Fibroblast of mammary gland (primary cell): ENCODE measurements at regions not wholly inside any gene's neighbourhood (a gene's known extent, or its start where the extent isn't known, plus 50 kb on each side); places are given as distances from the start of the nearest gene placed in this dataset.

ENCODE experiments used
- DNase-seq: peaks from one replicate; pipeline ENCODE4 v3.0.0-alpha.2; 2010; ENCODE audit warnings: low read depth
- H3K4me3 ChIP-seq: 2 replicates; pipeline ENCODE4 v1.5.1; 2011; ENCODE audit warnings: low read depth, mild to moderate bottlenecking, low read length, moderate library complexity; ENCODE audit not compliant: control insufficient read depth
- TF ChIP-seq, protein P1 (sequence below): conservative IDR thresholded peaks from 2 replicates; pipeline ENCODE4 v1.5.1; 2011; ENCODE audit warnings: low read depth, low read length, inconsistent platforms; ENCODE audit not compliant: control insufficient read depth, insufficient read depth

- DNase-seq: no peak
- TF ChIP-seq, protein P1, sequence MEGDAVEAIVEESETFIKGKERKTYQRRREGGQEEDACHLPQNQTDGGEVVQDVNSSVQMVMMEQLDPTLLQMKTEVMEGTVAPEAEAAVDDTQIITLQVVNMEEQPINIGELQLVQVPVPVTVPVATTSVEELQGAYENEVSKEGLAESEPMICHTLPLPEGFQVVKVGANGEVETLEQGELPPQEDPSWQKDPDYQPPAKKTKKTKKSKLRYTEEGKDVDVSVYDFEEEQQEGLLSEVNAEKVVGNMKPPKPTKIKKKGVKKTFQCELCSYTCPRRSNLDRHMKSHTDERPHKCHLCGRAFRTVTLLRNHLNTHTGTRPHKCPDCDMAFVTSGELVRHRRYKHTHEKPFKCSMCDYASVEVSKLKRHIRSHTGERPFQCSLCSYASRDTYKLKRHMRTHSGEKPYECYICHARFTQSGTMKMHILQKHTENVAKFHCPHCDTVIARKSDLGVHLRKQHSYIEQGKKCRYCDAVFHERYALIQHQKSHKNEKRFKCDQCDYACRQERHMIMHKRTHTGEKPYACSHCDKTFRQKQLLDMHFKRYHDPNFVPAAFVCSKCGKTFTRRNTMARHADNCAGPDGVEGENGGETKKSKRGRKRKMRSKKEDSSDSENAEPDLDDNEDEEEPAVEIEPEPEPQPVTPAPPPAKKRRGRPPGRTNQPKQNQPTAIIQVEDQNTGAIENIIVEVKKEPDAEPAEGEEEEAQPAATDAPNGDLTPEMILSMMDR: no peak
- no peak overlapping the region for H3K4me3 ChIP-seq
These were observed 155.7 kb upstream of the ZNF536 start for GRCh38 chr19:30216453-30216852.

GRCh38 chr19:30217461-30217860, 154.7 kb upstream of the ZNF536 start:
- TF ChIP-seq, protein P1: no peak
- DNase-seq: no peak
- H3K4me3 ChIP-seq: no peak overlapping the region

- no peak for DNase-seq
- TF ChIP-seq, protein P1: no peak
- H3K4me3 ChIP-seq: no peak overlapping the region
These were observed 152.5 kb upstream of the ZNF536 start for GRCh38 chr19:30219702-30220101.

DNA sequence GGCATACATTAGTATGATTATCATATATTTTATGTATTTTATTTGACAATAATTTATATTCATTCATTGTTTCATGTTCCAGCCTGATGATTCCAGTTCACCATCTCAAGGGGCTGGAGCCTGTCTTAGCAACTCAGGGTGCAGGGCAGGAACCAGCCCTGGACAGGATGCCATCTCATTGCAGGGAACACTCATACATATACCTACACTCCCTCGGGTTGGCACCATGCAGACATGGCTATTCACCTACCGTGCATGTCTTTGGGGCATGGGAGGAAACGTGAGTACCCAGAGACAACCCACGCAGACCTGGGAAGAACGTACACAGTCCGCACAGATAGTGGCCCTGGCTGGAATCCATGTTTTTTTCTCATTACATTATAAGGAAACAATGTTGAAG, 151.0 kb upstream of the ZNF536 start:
- TF ChIP-seq, protein P1: no peak
- no peak for DNase-seq
- H3K4me3 ChIP-seq: no peak overlapping the region

- TF ChIP-seq, protein P1: no peak
- no peak for DNase-seq
- no peak overlapping the region for H3K4me3 ChIP-seq
These were observed 149.7 kb upstream of the ZNF536 start for GRCh38 chr19:30222428-30222873.

DNA sequence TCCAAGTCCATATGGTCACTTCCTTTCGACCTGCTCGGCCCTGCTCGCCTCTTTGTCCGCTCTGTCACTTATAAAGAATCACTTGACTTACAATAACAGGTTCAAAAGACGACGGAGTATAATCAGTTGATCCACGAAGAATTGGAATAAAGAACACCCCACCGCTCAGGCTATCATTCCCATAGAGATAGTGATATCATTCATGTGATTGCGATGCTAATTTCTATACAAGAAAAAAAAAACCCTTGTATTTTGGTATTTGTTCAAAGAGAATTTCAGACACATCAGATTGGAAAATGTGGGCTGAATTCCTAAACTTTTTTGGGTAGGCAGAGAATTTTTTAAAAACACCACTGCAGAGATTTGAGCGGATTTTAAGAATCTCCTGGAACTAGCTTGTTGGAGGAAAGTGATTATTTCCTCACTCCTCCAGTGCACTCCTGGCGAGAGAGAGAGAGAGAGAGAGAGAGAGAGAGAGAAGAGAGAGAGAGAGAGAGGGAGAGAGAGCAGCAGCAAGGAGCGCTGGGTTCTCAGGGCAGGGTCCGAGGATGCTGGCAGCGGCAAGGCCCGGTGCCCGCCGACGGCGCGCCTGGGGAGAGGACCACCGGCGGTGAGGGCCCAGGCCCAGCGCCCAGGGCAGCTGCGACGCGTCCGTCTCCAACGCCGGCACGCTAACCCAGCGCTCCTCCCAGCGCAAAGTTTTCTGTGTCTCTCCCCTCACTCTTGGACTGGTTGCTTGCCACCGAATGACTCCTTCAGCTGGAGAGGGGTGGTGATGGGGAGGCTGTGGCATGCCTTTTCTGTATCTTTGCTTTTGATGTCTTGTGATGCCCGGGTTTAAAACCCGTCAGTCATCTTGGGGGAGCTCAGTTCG, 149.0 kb upstream of the ZNF536 start:
- H3K4me3 ChIP-seq: no peak overlapping the region
- no peak for DNase-seq
- TF ChIP-seq, protein P1: no peak
